LNCAP (cell line): ENCODE measurements at regions not wholly inside any gene's neighbourhood (a gene's known extent, or its start where the extent isn't known, plus 50 kb on each side); places are given as distances from the start of the nearest gene placed in this dataset.

Experiments used
- TF ChIP-seq, protein P1 (sequence below): fragments of 450-650 bp; IDR thresholded peaks from 2 replicates; pipeline ENCODE4 v1.5.1; 2017; ENCODE audit warnings: mild to moderate bottlenecking

DNA sequence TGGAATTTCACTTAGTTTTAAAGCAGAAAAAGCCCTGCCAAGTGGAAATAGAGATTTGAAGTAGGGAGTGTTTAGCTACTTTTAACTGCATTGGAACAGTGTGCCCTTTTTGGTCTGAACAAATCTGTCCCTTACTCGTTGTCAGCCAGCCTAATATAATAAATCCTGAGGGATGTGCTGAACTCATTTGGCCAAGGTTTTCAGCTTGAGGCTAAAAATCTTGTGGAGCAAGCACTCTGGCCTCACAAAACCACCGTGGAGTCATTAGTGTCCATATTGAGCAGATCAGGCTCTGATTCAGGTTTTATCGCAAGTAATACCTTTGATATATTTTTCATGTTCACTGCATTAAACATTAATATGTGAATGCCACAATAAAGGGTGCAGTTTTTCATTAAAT lies 383.5 kb downstream of the FRK start:
- TF ChIP-seq, protein P1, sequence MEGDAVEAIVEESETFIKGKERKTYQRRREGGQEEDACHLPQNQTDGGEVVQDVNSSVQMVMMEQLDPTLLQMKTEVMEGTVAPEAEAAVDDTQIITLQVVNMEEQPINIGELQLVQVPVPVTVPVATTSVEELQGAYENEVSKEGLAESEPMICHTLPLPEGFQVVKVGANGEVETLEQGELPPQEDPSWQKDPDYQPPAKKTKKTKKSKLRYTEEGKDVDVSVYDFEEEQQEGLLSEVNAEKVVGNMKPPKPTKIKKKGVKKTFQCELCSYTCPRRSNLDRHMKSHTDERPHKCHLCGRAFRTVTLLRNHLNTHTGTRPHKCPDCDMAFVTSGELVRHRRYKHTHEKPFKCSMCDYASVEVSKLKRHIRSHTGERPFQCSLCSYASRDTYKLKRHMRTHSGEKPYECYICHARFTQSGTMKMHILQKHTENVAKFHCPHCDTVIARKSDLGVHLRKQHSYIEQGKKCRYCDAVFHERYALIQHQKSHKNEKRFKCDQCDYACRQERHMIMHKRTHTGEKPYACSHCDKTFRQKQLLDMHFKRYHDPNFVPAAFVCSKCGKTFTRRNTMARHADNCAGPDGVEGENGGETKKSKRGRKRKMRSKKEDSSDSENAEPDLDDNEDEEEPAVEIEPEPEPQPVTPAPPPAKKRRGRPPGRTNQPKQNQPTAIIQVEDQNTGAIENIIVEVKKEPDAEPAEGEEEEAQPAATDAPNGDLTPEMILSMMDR: no peak

DNA sequence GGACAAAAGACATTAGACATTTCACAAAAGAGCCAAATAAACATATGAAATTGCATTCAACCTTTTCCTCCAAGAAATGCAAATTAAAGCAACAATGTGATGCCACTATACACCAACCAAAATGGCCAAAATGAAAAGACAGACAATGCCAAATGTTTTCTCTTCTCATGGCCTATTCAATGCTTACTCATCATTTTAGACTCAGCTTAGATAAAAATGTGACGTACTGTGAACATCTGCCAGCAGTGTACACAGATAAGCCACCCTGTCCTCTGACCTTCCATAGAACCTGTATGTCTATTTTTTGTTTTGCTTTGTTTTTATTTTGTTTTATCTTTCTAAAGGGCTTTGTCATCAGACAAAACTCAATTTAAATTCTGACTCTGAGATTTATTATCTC lies 385.2 kb downstream of the FRK start:
- TF ChIP-seq, protein P1: no peak

DNA sequence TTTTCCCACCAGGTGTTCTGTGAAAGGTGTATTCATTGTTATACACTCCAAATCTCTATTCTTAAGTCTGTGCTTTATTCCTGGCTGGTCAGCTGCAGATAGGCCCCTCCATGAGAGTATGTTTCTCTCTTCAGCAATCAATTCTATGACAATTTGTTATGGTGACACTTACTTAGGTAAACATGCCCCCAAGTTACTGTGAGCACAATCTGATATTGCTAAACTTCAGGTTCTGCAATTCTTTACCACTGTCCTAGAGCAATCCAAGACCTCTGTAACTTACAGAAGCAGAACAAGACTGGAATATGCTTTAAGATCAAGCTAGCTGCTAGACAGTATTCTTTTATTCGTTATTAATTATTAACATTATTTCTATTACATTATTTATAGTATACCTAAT lies 391.9 kb downstream of the FRK start:
- TF ChIP-seq, protein P1: no peak

DNA sequence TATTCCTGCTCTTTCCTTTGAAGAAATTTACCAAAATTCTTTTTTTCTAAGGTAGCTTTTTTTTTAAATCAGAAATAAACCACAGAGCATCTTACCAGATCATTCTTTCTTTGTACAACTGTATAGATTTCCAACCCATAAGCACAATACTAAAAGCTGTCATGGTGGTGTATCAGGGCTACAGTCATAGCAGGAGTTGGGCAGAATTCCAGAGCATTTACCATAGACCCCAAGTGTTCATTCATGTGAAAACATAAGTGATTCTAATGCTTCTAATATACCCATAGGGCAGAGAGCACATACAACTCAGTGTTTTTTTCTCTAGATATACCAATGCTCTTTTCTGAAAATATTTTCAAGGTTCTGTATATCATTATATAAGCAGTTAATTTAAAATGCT lies 392.5 kb downstream of the FRK start:
- TF ChIP-seq, protein P1: no peak

DNA sequence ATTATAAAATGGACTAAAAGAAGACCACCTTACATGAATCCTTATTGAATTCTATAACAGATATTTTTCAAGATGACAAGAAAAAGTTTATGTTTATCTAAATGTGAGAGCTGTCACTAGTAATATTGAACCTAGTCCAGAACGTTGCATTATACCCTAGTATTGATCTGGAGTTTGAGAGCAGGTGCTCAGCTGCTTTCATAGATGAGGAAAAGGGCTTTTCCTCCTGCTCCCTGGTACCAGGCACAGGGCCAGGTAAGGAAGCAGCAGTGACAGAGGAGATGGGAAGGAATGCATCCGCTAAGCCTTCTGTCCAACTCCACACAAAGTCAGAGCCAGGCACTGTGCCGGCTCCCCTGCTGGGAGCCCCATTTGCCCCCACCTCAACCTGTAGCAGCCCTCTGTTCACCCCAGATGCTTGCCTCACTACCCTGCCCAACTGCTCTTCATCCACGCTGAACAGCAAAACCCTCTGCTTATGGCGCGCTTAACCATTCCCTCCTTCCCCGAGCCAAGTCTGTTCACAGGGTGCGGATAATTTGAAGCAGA lies 393.1 kb downstream of the FRK start:
- TF ChIP-seq, protein P1: no peak

DNA sequence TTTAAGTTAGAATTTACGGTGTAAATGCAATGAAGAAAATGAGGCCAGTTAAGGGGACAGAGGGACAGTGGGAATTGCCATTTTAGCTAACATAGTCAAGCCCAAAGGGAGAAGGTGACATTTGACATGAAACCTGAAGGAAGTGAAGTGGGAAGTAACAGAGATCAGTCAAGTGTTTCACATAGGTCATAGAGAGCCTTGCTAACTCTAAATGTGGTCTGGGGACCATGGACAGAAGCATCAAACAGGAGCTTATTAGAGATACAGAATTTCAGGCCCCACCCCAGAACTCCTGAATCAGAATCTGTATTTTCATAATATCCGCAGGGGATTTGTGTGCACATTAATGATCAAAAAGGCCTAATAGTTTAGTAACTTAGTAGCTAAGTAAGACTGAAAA lies 393.7 kb downstream of the FRK start:
- TF ChIP-seq, protein P1: no peak

DNA sequence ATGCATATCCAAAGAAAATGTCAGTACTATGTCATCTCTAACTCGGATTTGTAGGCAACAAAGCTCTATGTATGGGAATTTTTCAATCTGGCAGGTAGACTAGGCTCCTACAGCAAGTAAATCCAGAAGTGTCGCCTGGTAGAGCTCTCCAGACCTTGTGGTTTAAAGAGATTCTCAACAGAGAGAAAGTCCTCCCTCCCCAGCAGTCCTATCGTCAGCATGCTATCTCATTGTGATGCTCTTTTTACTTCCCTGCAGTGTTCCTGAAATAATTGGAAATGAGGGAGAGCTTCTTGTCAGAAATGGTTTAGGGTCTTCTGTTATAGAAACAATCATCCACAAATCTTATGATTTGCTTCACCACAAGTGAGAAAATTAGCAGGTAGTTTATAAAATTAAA lies 395.4 kb downstream of the FRK start:
- TF ChIP-seq, protein P1: no peak

DNA sequence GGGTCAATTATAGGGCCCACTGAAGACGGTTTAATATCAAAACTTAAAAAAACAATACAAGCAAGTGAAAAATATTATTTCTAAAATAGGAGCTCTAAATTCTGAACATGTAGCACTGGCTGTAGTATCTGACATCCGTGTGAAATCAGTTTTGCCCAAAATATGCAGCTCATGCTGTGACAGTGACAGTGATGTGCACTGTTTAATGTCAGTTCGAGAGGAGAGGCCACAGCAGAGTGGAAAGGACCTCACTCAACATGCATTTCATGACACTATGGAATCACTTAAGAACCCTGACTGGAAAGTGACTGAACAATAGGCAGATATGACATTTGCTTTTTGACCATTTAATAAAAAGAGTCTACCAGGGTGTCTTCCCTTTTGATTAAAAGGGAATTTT lies 397.0 kb downstream of the FRK start:
- TF ChIP-seq, protein P1: no peak
